Calu3 (cell line): ENCODE measurements at regions not wholly inside any gene's neighbourhood (a gene's known extent, or its start where the extent isn't known, plus 50 kb on each side); places are given as distances from the start of the nearest gene placed in this dataset.

Experiments used
- BruUV-seq: library from RNA; stranded (reverse); fragments of 400-500 nt; replicated peaks from 2 replicates; lab custom pipeline; 2021; lab: Mats Ljungman, UMichigan
- CTCF ChIA-PET: fragments of 300-600 bp; sonication (Branson Sonifier 250); formaldehyde crosslinking; loops from one replicate; lab custom pipeline; 2022; ENCODE audit warnings: antibody characterized with exemption; lab: Charles Lee
- DNase-seq: peaks from one replicate; pipeline ENCODE4 v3.0.0; 2022
- H3K27ac Mint-ChIP-seq: one replicate; pipeline ENCODE4 v1.8.0; 2022; ENCODE audit warnings: mixed read lengths; ENCODE audit not compliant: unreplicated experiment
- H3K27me3 Mint-ChIP-seq: one replicate; pipeline ENCODE4 v1.8.0; 2022; ENCODE audit warnings: mixed read lengths; ENCODE audit not compliant: unreplicated experiment
- H3K36me3 Mint-ChIP-seq: one replicate; pipeline ENCODE4 v1.8.0; 2022; ENCODE audit warnings: mild to moderate bottlenecking, moderate library complexity, mixed read lengths; ENCODE audit not compliant: insufficient read depth, unreplicated experiment
- H3K4me1 Mint-ChIP-seq: one replicate; pipeline ENCODE4 v1.8.0; 2022; ENCODE audit warnings: mild to moderate bottlenecking, low read depth, mixed read lengths; ENCODE audit not compliant: unreplicated experiment
- H3K4me3 Mint-ChIP-seq: one replicate; pipeline ENCODE4 v1.8.0; 2022; ENCODE audit warnings: mild to moderate bottlenecking, low read depth, moderate library complexity, mixed read lengths; ENCODE audit not compliant: unreplicated experiment
- H3K9me3 Mint-ChIP-seq: one replicate; pipeline ENCODE4 v1.8.0; 2022; ENCODE audit warnings: low read depth, mixed read lengths; ENCODE audit not compliant: unreplicated experiment
- intact Hi-C: fragments of 100-400 bp; cut with micrococcal nuclease; formaldehyde crosslinking; loops from one replicate; pipeline ENCODE4 v1.10.0; 2022; ENCODE audit not compliant: unreplicated experiment
- TF ChIP-seq, protein P1 (sequence below): fragments of 200-600 bp; IDR thresholded peaks from one replicate; pipeline ENCODE4 v1.8.0; 2022; ENCODE audit warnings: antibody characterized with exemption; ENCODE audit not compliant: unreplicated experiment

DNA sequence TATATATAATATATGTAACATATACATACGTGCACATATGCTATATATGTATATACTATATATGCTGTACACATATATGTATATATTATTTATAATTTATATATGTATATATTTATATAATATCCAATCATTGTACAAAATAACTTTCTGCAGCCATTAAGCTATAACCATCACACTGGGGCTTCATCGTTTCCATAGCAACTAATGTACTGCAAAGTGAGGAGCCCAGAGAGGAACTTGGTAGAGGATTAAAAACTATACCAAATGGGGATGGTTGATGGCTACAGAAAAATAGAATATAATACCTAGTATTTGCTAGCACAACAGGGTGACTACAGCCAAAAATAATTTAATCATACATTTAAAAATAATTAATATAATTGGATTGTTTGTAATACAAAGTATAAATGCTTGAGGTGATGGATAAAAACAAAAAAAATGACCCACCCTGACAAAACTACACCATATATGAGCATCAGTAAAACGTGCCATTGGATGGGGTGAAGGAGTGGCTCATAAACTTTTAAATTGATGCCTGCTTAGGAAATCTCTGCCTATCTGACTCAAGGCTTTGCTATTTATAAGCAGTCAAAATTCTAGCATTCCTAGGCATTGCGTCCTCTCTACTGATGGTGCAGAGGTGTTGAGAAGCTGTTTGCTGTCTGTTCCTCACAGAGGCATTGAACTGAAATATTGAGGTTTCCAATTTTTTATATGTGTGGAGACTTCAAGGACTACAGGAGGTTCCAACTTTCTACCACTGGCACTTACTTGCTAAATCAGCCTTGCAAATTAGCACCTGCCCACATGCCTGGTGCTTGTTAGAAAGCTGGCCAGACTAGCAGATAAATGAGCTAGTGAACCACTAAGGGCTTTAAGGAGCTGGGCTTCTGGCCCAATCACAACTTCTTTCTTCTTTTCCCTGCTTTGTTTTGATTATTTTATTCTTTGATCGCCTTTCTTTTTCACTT lies 190.1 kb downstream of the SCP2D1 start:
- DNase-seq: no peak
- intact Hi-C loops: no loop called here
- BruUV-seq: no TSS peak
- Mint-ChIP-seq H3K4me3 (no peak overlapping the region), H3K27ac (no peak overlapping the region), H3K27me3 (peaks cover 24% of the 10 kb centered on the region), H3K36me3 (no peaks in the 10 kb centered on the region), H3K4me1 (no peaks in the 10 kb centered on the region), H3K9me3 (no peaks in the 10 kb centered on the region)
- CTCF ChIA-PET: no interaction called here
- TF ChIP-seq, protein P1, sequence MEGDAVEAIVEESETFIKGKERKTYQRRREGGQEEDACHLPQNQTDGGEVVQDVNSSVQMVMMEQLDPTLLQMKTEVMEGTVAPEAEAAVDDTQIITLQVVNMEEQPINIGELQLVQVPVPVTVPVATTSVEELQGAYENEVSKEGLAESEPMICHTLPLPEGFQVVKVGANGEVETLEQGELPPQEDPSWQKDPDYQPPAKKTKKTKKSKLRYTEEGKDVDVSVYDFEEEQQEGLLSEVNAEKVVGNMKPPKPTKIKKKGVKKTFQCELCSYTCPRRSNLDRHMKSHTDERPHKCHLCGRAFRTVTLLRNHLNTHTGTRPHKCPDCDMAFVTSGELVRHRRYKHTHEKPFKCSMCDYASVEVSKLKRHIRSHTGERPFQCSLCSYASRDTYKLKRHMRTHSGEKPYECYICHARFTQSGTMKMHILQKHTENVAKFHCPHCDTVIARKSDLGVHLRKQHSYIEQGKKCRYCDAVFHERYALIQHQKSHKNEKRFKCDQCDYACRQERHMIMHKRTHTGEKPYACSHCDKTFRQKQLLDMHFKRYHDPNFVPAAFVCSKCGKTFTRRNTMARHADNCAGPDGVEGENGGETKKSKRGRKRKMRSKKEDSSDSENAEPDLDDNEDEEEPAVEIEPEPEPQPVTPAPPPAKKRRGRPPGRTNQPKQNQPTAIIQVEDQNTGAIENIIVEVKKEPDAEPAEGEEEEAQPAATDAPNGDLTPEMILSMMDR: no peak

DNA sequence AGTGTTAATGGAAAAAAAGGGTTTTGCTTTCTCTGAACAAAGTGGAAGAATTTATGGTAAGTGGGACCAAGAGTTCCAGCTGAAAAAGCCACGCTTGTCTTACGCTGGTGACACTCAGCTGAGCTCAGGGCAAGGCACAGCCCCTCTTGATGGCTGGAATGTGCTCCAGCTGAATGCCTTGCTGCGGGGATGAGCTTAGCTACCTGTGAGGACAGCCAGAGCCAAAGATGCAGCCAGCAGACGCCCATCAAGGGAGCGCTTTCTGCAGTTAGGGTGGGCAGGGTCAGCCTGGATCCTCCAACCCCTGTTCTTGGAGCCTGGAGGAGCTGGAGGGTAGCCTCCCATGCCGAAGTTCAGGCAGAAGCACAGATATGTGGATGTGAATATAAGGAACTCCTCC lies 191.4 kb downstream of the SCP2D1 start:
- BruUV-seq: no TSS peak
- peaks cover 24% of the 10 kb centered on the region for H3K27me3 Mint-ChIP-seq
- intact Hi-C loops: no loop called here

DNA sequence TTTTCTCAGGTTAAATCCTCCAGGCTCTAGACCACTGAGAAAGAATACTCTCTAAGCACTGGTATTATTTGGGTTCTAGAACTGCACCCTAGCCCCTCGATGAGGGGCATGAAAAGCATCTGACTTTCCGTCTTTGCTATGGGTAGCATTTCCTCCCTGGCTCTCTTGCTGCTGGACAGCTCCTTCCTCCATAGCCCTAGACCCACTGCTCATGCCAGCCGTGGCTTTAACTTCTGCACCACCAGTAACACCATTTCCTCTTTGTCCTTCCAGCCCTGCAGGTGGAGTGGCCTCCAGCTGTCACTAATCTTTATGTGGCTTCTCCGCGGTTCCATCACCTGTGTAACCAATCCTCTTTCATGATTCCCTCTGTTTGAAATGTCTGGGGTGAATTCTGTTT lies 194.9 kb downstream of the SCP2D1 start:
- DNase-seq: no peak
- Mint-ChIP-seq H3K36me3 (no peaks in the 10 kb centered on the region), H3K4me1 (no peaks in the 10 kb centered on the region), H3K27me3 (peaks cover 29% of the 10 kb centered on the region), H3K4me3 (no peak overlapping the region), H3K27ac (no peak overlapping the region), H3K9me3 (no peaks in the 10 kb centered on the region)
- BruUV-seq: no TSS peak
- CTCF ChIA-PET: no interaction called here
- TF ChIP-seq, protein P1: no peak
- intact Hi-C loops: no loop called here

More for the DNA sequence above, 191.4 kb downstream of the SCP2D1 start:
- Mint-ChIP-seq H3K9me3 (no peaks in the 10 kb centered on the region), H3K4me1 (no peaks in the 10 kb centered on the region), H3K36me3 (no peaks in the 10 kb centered on the region), H3K4me3 (no peak overlapping the region), H3K27ac (no peak overlapping the region)
- TF ChIP-seq, protein P1: no peak
- CTCF ChIA-PET: no interaction called here
- no peak for DNase-seq

DNA sequence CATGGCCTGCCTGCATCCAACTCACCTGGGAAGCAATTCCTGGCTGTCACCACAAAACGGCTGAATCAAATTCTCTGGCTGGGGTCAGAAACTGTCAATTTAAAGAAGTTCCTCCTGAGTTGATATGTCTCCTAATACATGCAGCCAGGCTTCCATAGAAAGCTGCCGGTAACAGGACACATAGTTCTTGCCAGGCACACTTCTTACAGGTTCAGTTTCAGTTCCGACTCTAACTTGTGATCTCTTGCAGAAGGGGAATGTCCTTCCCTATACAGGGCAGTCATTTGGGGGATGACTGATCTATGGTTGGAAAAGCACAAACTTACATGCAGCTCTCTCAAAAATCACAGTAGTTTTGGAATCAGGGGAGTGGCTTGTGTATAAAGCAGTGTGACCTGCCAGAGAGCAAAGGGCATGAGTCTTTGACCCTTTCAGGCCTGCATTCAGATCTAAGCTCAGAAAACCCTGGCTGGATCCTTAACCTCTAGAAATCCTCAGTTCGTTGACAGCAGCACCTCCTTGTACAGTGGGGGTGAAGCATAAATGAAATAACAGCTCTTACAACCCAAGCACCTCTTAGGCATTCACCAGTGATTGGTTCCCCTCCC lies 195.6 kb downstream of the SCP2D1 start:
- H3K4me3 Mint-ChIP-seq: no peak overlapping the region
- DNase-seq: no peak
- intact Hi-C loops: no loop called here
- H3K36me3 Mint-ChIP-seq: no peaks in the 10 kb centered on the region
- no peaks in the 10 kb centered on the region for H3K9me3 Mint-ChIP-seq
- H3K4me1 Mint-ChIP-seq: no peaks in the 10 kb centered on the region
- H3K27me3 Mint-ChIP-seq: peaks cover 26% of the 10 kb centered on the region
- no TSS peak for BruUV-seq
- H3K27ac Mint-ChIP-seq: no peak overlapping the region
- CTCF ChIA-PET: no interaction called here
- TF ChIP-seq, protein P1: no peak
